ENCODE measurements at regions not wholly inside any gene's neighbourhood (a gene's known extent, or its start where the extent isn't known, plus 50 kb on each side); places are given as distances from the start of the nearest gene placed in this dataset.
A peak's percentile ranks its signal among the peaks of the same experiment; 100 is the strongest.

DNA sequence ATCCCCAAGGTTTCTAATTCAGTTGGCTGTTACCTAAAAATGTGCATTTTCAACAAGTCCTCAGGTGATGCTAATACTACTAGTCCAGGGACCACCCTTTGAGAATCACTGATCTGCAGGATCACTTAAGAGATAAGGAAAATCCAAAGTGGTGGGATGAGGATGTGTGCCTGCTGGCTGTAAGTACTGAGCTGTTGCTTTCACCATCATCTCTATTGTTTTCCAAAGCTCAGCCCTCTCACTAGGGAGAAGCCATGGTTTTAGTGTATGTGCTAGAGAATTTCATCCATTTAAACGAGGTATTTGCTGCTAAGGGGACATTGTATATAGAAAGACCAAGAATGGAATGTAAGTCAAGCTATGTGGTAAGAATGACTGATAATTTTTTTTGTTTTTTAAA is 202.3 kb downstream of the KIF21A start:
- DNase-seq (ENCODE audit: extremely low read depth in 1 of 11, low read depth in 9 of 11, low spot score in 4 of 11): no peak

DNA sequence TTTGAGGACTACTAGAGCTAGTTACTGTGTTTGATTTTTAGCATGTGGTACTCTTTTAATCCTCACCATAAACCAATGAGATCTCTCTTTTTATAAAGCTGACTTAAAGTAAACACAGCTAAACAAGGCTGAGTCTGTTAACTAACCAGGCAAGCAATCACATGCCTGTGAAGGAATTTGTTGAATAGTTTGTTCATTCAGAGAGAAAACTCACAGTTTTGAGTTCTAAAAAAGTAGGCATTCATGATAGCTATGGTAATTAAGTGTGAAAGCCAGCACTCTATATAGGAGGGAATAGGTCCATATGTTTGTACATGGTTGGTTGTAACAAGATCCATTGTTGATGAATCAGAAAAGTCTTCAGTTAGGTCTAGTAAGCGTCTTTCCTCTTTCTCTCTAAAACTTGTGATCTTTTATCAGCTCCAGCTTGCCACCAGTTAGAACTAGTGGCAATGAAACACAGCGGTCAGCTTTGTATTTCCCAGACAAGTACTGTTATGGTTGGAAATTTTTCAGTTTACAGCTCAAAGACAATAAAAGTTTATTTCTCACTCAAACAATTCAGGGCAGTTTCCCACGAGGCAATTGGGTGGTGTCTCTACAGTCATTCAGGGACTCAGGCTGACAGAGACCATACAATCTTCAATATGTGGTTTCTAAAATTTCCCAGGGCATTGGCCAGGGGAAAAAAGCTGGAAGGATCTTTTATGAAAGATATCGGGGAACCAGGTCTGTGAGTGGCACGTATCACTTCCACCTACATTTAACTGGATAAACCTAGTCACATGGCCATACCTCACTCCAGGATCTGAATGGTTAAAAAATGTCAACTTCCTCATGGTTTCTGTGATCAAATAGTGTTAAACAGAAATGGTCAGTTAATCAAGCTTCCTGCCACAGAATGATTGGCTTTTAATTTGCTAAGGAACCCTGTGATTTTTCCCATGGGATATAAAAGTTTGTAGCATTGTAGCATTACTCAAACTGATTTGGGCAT is 203.1 kb downstream of the KIF21A start:
- DNase-seq (ENCODE audit: extremely low read depth in 1 of 11, low read depth in 9 of 11, low spot score in 4 of 11): no peak

GRCh38 chr12:39237004-39237403 is 205.9 kb downstream of the KIF21A start:
- DNase-seq (ENCODE audit: extremely low read depth in 1 of 11, low read depth in 9 of 11, low spot score in 4 of 11): peak in 4 of 11 donors; percentile 1 to 20 (median 12)

DNA sequence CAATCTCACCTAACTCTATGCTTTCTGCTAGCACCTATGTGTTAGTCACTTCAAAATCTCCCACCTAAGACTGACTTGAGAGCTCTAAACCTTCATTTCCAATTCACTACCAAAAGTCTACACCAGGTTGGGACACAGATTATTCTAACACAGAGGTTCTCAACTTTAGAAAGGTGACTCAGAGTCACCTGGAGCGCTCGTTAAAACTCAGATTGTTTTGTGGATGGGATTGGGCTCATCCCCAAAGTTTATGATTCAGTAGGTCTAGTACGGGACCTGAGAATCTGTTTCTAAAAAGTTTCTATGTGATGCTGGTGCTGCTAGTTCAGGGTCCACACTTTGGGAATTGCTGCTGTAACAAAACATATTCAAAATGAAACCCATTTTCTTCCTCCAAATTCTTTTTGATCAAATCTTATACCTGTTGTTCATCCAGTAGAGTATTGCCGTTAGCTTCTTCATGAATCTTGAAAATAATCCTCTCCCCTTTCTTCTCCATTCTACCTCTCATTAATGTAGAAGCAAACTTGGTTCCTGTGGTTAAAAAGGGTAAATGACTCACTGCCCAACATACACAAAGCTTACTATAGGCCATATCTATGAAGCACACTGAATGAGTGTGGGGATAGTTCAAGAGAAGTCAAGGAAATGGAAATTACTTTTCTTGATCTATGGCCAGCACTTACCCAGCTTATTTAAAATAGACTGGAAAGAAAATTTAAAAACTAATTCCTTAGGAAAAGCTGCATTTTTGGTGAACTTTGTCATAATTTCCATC is 206.7 kb downstream of the KIF21A start:
- no peak for DNase-seq (ENCODE audit: extremely low read depth in 1 of 11, low read depth in 9 of 11, low spot score in 4 of 11)

- DNase-seq (ENCODE audit: extremely low read depth in 1 of 11, low read depth in 9 of 11, low spot score in 4 of 11): no peak
These were observed 212.8 kb downstream of the KIF21A start for GRCh38 chr12:39230086-39230485.

DNA sequence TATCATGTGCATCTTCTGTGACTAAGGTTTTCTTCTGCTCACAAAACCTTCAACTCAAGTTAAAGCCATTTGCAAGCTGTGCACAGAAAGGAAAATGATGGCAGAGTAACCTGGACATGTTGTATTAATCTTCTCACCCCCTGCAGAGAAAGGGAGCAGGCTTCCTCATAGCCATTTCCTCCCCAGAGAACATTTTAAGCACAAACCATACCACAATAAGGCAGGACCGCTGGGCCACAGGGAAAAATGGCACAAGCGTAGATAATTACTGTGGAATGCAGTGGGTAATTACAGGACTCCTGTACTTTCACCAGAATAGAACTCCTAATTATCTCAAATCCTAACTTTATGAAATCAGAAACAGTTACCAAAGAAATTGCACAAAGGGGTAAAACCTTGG is 215.7 kb downstream of the KIF21A start:
- no peak for DNase-seq (ENCODE audit: extremely low read depth in 1 of 11, low read depth in 9 of 11, low spot score in 4 of 11)

- no peak for DNase-seq (ENCODE audit: extremely low read depth in 1 of 11, low read depth in 9 of 11, low spot score in 4 of 11)
These were observed 217.9 kb downstream of the KIF21A start for GRCh38 chr12:39224971-39225370.

DNA sequence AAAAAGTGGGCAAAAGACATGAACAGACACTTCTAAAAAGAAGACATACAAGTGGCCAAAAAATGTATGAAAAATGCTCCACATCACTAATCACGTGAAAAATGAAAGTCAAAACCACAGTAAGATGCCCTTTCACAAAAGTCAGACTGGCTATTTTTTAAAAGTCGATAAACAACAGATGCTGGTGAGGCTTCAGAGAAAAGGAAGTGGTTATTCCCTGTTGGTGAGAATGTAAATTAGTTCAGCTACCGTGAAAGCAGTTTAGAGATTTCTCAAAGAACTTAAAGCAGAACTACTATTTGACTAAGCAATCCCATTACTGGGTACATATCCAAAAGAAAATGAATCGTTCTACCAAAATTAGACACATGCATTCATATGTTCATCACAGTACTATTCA is 237.0 kb downstream of the KIF21A start:
- no peak for DNase-seq (ENCODE audit: extremely low read depth in 1 of 11, low read depth in 9 of 11, low spot score in 4 of 11)

DNA sequence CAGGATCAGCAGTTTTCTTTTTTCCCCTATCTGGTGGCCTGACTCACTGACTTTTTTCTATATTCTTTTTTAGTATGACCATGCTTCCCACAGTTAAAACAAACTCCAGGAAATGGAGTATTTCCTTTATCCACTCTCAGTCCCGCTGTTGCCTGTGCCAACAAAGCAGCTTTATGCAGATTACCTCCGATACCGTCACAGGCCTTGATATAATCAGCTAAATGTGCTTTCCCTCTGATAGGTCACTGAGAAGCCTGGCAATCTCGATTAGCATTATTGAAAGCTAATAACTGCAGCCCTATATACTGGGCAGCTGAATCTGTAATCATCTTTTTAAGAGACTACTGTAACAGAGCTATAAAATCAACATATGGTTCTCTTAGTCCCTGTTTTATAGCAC is 243.6 kb downstream of the KIF21A start:
- DNase-seq (ENCODE audit: extremely low read depth in 1 of 11, low read depth in 9 of 11, low spot score in 4 of 11): peak in 4 of 11 donors; percentile 1 to 22 (median 10)

GRCh38 chr12:39188689-39189088 is 254.2 kb downstream of the KIF21A start:
- DNase-seq (ENCODE audit: extremely low read depth in 1 of 11, low read depth in 9 of 11, low spot score in 4 of 11): no peak

DNA sequence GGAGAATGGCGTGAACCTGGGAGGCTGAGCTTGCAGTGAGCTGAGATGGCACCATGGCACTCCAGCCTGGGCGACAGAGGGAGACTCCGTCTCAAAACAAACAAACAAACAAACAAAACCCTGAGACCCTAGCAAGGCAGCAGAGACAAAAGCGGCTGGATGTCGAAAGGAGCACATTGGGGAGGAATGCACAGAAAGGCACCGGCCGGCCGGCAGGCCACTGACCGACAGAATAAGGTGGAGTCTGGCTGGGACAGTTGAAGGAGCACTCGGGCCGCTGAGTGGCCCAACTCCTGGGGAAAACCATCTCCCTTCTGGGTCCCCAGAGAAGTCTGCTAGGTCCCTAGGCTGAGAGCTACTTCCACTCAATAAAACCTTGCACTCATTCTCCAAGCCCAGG is 256.2 kb downstream of the KIF21A start:
- no peak for DNase-seq (ENCODE audit: extremely low read depth in 1 of 11, low read depth in 9 of 11, low spot score in 4 of 11)

GRCh38 chr12:39178837-39179236 is 264.1 kb downstream of the KIF21A start:
- no peak for DNase-seq (ENCODE audit: extremely low read depth in 1 of 11, low read depth in 9 of 11, low spot score in 4 of 11)

DNA sequence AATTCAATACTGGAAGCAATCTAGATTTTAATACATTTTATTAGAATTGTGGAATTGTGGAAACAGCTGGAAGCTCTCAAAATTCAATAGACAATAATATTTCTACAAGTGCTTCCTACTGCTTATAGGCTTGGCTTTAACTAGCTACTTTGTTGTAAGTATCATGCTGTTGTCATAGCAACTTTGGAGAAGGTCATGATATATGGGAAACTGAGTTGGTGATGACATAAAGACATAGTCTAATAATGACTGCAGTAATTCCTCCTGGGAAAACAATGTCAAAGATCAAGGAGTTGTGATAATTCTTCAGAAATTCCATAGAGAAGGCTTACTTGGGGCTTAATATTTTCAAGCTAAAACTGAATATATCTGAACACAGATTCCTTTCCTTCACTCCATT is 266.6 kb downstream of the KIF21A start:
- peak in 4 of 11 donors; percentile 15 to 25 (median 20) for DNase-seq (ENCODE audit: extremely low read depth in 1 of 11, low read depth in 9 of 11, low spot score in 4 of 11)

- DNase-seq (ENCODE audit: extremely low read depth in 1 of 11, low read depth in 9 of 11, low spot score in 4 of 11): no peak
These were observed 268.3 kb upstream of the CPNE8 start for GRCh38 chr12:39173726-39174125.

GRCh38 chr12:39165338-39165737 is 259.9 kb upstream of the CPNE8 start:
- no peak for DNase-seq (ENCODE audit: extremely low read depth in 1 of 11, low read depth in 9 of 11, low spot score in 4 of 11)

GRCh38 chr12:39161465-39162085 is 256.2 kb upstream of the CPNE8 start:
- no peak for DNase-seq (ENCODE audit: extremely low read depth in 1 of 11, low read depth in 9 of 11, low spot score in 4 of 11)

DNA sequence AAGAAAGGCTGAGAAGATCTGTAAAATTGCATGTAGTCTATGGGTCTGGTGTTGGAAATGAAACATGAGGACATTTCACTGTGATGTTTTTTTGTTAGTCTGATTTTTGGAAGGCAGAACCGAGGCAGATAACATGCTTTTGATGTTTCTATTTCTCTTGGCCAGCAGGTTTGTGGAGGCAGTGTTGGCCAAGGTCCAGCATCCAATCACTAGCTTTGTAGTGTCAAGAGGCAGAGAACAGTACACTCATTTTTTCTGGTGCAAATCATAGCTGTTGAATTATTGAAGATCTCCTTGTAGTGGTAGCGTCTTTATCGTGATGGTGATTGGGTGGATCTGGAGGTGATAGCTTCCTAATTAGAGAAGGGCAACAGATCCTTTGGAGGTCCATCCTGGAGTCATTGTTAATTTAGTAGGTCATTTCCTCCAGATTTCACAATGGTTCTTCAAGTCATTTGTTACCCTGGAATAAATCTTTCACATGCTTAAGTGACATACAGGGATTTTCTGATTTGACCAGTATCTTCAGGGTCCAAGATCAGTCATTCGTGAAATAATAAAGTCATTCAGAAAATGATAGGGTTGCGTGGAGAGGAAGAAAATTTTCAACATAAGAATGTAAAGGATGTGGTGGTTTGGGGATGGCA is 252.4 kb upstream of the CPNE8 start:
- DNase-seq (ENCODE audit: extremely low read depth in 1 of 11, low read depth in 9 of 11, low spot score in 4 of 11): no peak

DNA sequence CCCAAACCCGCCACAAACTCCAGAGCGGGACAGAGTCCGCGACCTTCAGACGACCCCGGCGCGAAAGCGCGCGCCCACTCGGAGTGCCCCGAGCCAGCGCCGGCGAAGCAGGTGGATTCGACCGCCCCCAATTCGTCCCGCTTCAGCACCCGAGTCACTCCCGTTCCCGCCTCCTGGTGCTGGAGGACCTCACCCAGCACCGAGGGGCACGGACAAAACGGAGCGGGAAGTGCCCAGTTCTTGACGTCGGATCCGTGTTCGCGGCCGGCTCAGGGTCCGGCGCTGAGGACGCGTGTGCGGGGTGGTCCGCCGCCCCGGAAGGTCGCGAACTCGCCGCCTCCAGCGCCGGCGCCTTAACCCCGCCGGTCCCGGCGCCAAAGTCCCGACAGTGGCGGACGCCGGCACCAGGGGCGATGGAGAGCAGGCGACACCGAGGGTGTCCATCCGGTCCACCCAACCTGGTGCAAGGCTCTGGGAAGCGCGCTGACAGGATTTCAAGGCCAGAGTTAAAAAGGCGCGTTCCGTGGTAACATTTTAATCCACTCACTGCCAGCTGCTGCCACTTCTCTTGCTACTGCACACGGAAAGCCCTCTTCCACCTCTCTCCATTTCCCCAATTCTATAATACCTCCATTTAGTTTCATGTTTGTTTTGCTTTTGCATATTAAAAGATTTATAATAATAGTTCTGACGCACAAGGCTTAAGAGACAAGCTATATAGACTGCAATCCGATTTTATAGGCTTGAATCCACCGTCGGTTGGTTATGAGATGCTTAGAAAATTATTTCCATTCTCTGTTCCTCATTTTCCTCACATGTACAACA is 240.0 kb upstream of the CPNE8 start:
- peak in 8 of 11 donors; percentile 10 to 30 (median 22) for DNase-seq (ENCODE audit: extremely low read depth in 1 of 11, low read depth in 9 of 11, low spot score in 4 of 11)

Data from renal cortex interstitium (tissue), 11 donors.